NT2/D1 (cell line): ENCODE measurements at regions not wholly inside any gene's neighbourhood (a gene's known extent, or its start where the extent isn't known, plus 50 kb on each side); places are given as distances from the start of the nearest gene placed in this dataset.

Experiments used
- SUZ12 ChIP-seq: IDR thresholded peaks from 2 replicates; pipeline ENCODE4 v1.6.1; 2011; ENCODE audit not compliant: insufficient read length, insufficient read depth; ENCODE audit errors: extremely low read depth
- ZNF274 ChIP-seq: IDR thresholded peaks from 2 replicates; pipeline ENCODE4 v1.6.1; 2011; ENCODE audit warnings: mild to moderate bottlenecking, low read depth, low read length

DNA sequence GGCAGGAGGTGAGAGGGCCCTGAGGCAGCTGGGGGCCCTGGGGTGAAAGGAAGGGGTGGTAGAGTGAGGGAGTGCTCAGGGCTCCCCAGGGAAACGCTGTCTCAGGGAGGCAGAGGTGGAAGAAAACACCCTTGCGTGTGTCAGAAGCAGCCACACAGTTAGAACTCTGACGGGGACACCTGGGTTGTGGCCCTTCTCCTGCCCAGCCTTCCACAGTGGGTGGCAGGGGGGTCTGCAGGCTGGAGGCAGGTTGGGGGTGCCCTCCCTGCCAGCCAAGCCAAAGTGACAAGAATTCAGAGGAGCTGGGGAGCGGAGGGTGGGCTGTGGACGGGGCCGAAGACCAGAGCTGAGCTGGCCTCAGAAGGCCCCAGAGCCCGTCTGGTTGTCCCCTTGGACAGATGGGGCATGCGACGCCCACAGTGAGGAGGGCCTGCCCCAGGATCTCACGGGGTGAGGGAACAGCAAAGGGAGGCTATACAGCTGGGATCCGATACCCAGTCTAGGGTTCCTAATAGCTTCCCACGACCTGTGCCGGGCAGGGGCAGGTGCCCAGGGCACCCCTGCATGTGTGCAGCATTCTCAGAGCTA lies 105.2 kb upstream of the ADRA2C start:
- TF ChIP-seq SUZ12 (no peak), ZNF274 (no peak)
